ENCODE measurements at regions not wholly inside any gene's neighbourhood (a gene's known extent, or its start where the extent isn't known, plus 50 kb on each side); places are given as distances from the start of the nearest gene placed in this dataset.

DNA sequence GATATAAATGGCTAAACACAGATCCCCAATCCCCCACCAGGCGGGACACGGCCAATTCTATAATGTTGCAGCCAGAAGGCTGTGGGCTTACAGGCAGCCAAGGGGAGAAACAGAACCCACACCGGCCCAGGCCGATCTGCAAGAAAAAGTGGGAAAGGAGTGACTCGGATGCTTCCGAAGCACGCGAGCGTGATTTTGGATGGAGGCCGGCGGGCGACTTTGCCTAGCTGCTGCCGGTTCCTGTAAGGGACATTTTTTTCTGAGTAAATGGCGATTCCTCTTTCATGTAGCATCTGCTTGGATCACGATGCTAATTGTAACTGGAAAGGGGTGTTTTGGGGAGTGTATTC is 470.2 kb downstream of the PCDH19 start:
- Histone ChIP-seq H4K8ac (ENCODE audit: low read depth in 2 of 2, low read length in 2 of 2) (no peak overlapping the region), H4K5ac (ENCODE audit: low read depth, low read length) (no peak overlapping the region), H3K36me3 (ENCODE audit: control insufficient read depth, insufficient read depth, low read length) (no peaks in the 10 kb centered on the region), H3K4me3 (ENCODE audit: insufficient read depth, low read depth, low read length) (no peak overlapping the region), H2AFZ (replicated peaks; ENCODE audit: low read length, poor library complexity) (no peak overlapping the region), H4K91ac (ENCODE audit: insufficient read depth, low read depth, low read length) (no peak overlapping the region), H3K4me1 (ENCODE audit: control insufficient read depth, insufficient read depth, low read length) (no peaks in the 10 kb centered on the region), H3K9me3 (ENCODE audit: control insufficient read depth, insufficient read depth, low read length) (no peaks in the 10 kb centered on the region), H4K20me1 (ENCODE audit: insufficient read depth, low read length) (no peaks in the 10 kb centered on the region), H2BK20ac (ENCODE audit: low read depth, low read length) (no peak overlapping the region), H2AK5ac (ENCODE audit: low read depth, low read length) (no peak overlapping the region), H3K18ac (ENCODE audit: low read depth, low read length) (no peak overlapping the region), H3K9ac (ENCODE audit: low read depth, low read length) (no peak overlapping the region), H2BK120ac (ENCODE audit: low read depth, low read length) (no peak overlapping the region), H2AK9ac (replicated peaks; ENCODE audit: low read depth, low read length, poor library complexity) (no peak overlapping the region), H3K79me1 (ENCODE audit: low read depth in 1 of 2, low read length in 2 of 2) (no peaks in the 10 kb centered on the region), H2BK15ac (ENCODE audit: low read depth, low read length) (no peak overlapping the region), H3K27ac (ENCODE audit: insufficient read depth, low read length) (no peak overlapping the region), H3K23ac (ENCODE audit: low read depth, low read length) (no peak overlapping the region), H3K4ac (ENCODE audit: low read depth, low read length) (no peak overlapping the region), H3K4me2 (ENCODE audit: low read depth, low read length) (no peak overlapping the region), H3K27me3 (ENCODE audit: control insufficient read depth, insufficient read depth, low read length) (no peaks in the 10 kb centered on the region), H2BK5ac (ENCODE audit: low read depth, low read length, poor library complexity, severe bottlenecking) (no peak overlapping the region), H3K14ac (replicated peaks; ENCODE audit: low read depth, low read length) (no peak overlapping the region), H3K56ac (ENCODE audit: extremely low read depth, insufficient read depth, low read length) (no peak overlapping the region), H3K9me1 (ENCODE audit: insufficient read depth, low read length) (no peaks in the 10 kb centered on the region)
- ATAC-seq (ENCODE audit: low read depth) (no peak), DNase-seq (no peak)
- no TSS peak for BruUV-seq (replicated peaks)
- intact Hi-C loops (cut with micrococcal nuclease) = no loop called here
- no CpG with 5 or more reads among the region's 15 CpGs for WGBS, 2 experiments (ENCODE audit: extremely low coverage in 2 of 2, insufficient read length in 1 of 2)
- ChIA-PET CTCF (no interaction called here), POLR2A (ENCODE audit: unreplicated experiment) (no interaction called here)
- TF ChIP-seq RFX5 (IDR thresholded peaks at IDR 0.05; ENCODE audit: low read depth, low read length) (no peak), BHLHE40 (IDR thresholded peaks at IDR 0.05; ENCODE audit: low read depth, low read length) (no peak), NFE2L2 (IDR thresholded peaks at IDR 0.05; ENCODE audit: low read depth, low read length) (no peak), POLR2A (IDR thresholded peaks at IDR 0.05; ENCODE audit: low read depth, low read length) (no peak), RCOR1 (IDR thresholded peaks at IDR 0.05; ENCODE audit: insufficient replicate concordance, low read length) (no peak), MAZ (IDR thresholded peaks at IDR 0.05; ENCODE audit: borderline replicate concordance, low read depth, low read length) (no peak), USF2 (IDR thresholded peaks at IDR 0.05; ENCODE audit: low read depth, low read length) (no peak), RAD21 (IDR thresholded peaks at IDR 0.05; ENCODE audit: low read length) (no peak), CHD1 (IDR thresholded peaks at IDR 0.05; ENCODE audit: low read depth, low read length) (no peak)
- TF ChIP-seq, protein P1, sequence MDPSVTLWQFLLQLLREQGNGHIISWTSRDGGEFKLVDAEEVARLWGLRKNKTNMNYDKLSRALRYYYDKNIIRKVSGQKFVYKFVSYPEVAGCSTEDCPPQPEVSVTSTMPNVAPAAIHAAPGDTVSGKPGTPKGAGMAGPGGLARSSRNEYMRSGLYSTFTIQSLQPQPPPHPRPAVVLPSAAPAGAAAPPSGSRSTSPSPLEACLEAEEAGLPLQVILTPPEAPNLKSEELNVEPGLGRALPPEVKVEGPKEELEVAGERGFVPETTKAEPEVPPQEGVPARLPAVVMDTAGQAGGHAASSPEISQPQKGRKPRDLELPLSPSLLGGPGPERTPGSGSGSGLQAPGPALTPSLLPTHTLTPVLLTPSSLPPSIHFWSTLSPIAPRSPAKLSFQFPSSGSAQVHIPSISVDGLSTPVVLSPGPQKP (IDR thresholded peaks at IDR 0.05; ENCODE audit: borderline replicate concordance, low read depth, low read length) = no peak
- dilution Hi-C loops (cut with HindIII; ENCODE audit: low sequenced_read_pairs, unreplicated experiment) = no loop called here
- in situ Hi-C loops (cut with MboI; ENCODE audit: low sequenced_read_pairs) = no loop called here

All from IMR-90 (cell line).